ENCODE measurements at regions not wholly inside any gene's neighbourhood (a gene's known extent, or its start where the extent isn't known, plus 50 kb on each side); places are given as distances from the start of the nearest gene placed in this dataset.
"Not testable (repeated sequence)": the region's sequence is repeated elsewhere in the genome, so short reads cannot be mapped to it uniquely, and the experiment has no call there.

DNA sequence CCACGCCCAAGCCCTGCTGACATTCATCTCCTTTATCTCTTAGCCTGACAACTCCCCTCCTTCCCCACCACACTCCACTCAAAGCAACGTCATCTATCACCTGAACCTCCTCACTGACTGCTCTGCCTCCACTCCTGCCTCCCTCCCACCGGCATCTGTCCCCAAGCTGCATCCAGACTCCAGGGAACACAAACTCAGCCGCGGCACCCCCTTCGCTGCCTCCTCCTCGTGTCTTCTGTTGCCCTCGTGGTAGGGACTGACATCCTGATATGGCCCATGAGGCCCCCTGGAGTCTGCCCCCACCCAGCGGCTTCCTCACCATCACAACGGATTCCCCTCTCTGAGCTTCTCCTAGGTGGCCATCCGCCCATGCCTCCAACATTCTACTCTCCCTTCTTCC is 101.0 kb upstream of the TAS2R1 start:
- DNase-seq (ENCODE audit: low spot score): no peak

DNA sequence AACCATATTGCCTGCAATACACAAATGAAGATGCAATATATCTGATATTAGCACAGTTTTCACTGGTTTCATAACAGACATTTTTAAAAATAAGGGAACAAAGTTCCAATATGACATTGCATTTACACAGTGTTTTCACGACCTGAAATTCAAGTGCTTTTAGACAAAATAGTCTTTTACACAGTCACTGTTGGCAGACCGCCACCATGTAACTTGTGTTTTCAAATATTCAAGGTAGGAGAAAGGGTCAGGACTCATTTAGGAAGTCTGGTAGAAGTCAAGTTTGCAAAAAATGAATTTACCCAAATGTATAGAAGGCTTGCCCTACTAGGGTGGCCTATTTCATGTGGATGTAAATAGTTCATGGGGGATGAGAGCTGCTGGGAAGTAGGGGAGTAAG is 98.1 kb upstream of the TAS2R1 start:
- no peak for DNase-seq (ENCODE audit: low spot score)

- no peak for DNase-seq (ENCODE audit: low spot score)
Observed at GRCh38 chr5:9726931-9727330, 96.8 kb upstream of the TAS2R1 start.

GRCh38 chr5:9725265-9725664 is 95.1 kb upstream of the TAS2R1 start:
- not testable (repeated sequence) for DNase-seq (ENCODE audit: low spot score)

DNA sequence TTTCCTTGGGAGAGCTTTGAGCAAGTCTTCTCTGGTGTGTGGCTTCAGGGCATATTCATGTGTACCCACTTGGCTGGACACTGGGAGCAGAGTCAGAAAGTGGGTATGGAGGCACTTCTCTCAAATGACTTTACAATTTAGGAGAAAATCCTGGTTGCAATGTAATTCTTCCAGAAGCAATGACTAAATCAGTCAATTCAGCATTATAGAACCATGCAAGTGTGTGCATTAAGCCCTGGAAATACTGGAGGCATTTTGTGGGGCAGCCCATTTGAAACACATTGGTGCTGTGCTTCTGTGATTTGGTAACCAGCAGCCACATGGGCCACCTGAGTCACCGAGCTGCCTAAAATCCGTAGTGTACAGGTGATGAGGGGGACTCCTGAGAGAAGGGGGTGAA is 94.6 kb upstream of the TAS2R1 start:
- no peak for DNase-seq (ENCODE audit: low spot score)

DNA sequence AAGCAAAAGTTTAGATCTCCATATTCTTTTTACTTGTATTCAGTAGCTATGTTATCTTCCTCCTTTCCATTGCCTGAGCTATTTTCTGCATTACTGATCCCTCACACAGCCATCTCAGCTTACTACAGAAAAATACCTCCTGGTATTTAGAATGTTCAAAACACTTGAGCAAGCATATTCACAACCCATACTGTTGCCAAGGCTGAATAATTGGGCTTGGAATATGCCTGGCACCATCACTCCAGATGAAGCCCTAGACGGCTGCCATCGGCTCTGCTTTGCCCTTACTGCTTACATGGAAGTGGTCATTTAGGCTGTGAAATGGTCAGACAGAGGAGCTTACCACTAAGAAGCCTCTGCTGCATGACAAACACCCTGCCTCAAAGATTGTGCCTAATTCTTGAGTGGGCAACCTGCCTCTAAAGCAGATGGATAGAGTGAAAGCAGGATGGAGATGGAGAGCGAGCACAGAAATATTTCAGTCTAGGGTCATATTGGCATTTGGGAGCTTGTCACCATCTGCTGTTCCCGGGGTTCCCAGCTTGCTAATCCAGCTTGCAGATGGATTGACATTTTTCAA is 92.5 kb upstream of the TAS2R1 start:
- DNase-seq (ENCODE audit: low spot score): no peak

- DNase-seq (ENCODE audit: low spot score): no peak
Observed at GRCh38 chr5:9721161-9721560, 91.0 kb upstream of the TAS2R1 start.

DNA sequence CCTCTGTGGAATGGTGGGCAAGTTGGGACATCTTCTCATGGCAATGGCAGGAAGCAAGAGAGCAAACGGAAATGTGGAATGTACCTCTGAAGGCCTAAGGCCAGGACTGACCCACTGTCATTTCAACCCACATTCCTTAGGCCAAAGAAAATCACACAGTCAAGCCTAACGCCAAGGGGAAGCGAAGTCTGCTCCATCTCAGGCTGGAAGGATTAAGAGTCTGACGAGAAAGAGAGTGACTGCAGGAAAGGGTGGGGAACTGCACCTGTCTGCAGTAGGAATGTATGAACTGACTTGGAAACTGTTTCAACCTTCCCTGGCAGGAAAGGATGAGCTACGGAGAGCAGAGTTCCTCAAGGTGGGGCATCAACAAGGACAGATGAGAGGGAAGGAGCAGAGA is 90.2 kb upstream of the TAS2R1 start:
- no peak for DNase-seq (ENCODE audit: low spot score)

DNA sequence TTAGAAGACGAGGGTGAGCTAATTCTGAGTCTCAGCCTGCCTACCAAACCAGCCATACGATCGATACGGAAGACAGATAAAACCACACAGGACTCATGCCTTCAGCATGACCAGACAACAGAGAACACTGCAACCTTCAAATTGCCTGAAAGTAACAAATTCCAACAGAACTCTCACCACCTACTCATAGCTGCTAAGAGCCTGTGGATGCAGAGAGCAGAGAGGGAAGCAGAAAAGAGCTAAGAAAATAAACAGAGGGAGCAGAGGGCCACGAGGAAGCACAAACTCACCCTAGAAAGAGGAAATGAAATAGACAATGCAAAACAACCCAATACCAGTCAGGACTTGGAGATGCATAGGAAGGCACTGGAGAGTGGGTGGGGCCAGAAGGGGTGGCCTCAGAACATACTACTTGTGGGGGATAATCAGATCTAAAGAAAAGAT is 86.7 kb upstream of the TAS2R1 start:
- DNase-seq (ENCODE audit: low spot score): no peak

- DNase-seq (ENCODE audit: low spot score): no peak
Observed at GRCh38 chr5:9715891-9716335, 85.8 kb upstream of the TAS2R1 start.

- DNase-seq (ENCODE audit: low spot score): no peak
Observed at GRCh38 chr5:9713959-9714586, 83.9 kb upstream of the TAS2R1 start.

- no peak for DNase-seq (ENCODE audit: low spot score)
Observed at GRCh38 chr5:9713356-9713755, 83.2 kb upstream of the TAS2R1 start.

DNA sequence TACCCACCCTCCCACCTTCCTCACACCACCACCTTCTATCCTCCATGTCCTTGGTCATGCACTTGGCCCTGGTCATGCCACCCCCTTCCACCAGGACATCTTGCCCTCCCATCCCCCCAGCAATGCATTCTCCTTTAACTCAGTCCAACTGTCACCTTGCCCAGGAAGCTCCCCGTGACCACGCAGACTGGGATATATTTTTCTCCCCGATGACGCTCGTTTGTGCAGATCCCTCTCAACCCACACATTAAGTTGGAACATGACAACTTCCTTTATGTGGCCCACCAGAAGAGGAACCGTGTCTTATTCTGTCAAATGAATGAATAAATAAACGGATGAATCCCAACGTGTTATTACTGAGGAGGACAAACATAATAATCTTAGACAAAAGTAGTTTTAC is 82.8 kb upstream of the TAS2R1 start:
- no peak for DNase-seq (ENCODE audit: low spot score)

- DNase-seq (ENCODE audit: low spot score): no peak
Observed at GRCh38 chr5:9712506-9712905, 82.4 kb upstream of the TAS2R1 start.

- DNase-seq (ENCODE audit: low spot score): no peak
Observed at GRCh38 chr5:9710069-9710468, 79.9 kb upstream of the TAS2R1 start.

DNA sequence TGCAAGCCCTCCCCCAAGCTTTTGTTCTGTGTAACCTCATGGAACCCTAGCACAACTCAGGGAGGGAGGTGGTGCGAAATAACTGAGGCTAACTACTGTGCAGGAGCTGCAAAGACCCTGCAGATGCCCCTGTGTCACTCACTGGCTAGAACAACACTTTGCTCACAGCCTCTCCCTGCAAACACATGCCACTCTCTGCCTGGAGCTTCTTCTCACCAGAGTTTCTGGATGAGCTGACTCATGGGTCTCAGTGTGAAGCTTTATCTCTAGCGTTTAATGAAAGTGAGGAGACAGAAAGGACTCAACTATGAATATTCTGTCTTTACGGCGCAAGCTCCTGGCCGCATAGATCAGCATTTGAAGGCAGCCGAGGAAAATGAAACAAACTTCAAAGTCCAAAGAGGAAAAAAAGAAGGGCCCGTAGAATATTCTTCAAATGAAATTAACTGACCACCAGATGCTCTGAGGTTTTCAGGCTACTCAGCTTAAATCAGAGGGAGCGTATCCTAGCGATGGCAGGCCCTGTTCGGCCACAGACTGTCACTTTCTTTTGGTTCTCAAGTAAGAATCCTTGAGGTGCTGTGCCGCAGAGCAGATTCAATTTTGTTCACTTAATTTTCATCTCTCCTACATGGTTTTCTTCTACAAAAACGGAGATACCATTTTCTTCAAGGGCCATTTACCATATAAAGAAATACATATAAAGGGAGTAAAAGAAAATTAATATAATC is 77.7 kb upstream of the TAS2R1 start:
- no peak for DNase-seq (ENCODE audit: low spot score)

- no peak for DNase-seq (ENCODE audit: low spot score)
Observed at GRCh38 chr5:9699681-9700080, 69.5 kb upstream of the TAS2R1 start.

- DNase-seq (ENCODE audit: low spot score): no peak
Observed at GRCh38 chr5:9698841-9699240, 68.7 kb upstream of the TAS2R1 start.

GRCh38 chr5:9698125-9698826 is 68.1 kb upstream of the TAS2R1 start:
- DNase-seq (ENCODE audit: low spot score): no peak

- DNase-seq (ENCODE audit: low spot score): no peak
Observed at GRCh38 chr5:9692576-9692975, 62.4 kb upstream of the TAS2R1 start.

DNA sequence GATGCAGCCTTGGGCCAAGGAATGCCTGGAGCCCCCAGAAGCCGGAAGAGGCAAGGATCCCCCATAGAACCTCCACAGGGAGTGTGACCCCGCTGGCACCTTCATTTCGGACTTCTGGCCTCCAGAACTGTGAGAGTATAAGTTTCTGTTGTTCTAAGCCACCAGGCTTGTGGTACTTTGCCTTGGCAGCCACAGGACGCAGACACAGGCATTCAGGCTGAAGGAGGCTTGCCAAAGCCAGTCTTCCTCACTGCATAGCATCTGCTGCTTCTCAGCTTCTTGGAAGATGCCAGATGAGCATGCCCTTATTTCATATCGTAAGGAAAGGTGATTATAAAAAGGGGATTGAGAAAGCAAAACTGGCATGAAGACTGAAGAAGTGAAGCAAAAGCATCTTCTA is 61.1 kb upstream of the TAS2R1 start:
- no peak for DNase-seq (ENCODE audit: low spot score)

GRCh38 chr5:9690751-9691150 is 60.6 kb upstream of the TAS2R1 start:
- no peak for DNase-seq (ENCODE audit: low spot score)

DNA sequence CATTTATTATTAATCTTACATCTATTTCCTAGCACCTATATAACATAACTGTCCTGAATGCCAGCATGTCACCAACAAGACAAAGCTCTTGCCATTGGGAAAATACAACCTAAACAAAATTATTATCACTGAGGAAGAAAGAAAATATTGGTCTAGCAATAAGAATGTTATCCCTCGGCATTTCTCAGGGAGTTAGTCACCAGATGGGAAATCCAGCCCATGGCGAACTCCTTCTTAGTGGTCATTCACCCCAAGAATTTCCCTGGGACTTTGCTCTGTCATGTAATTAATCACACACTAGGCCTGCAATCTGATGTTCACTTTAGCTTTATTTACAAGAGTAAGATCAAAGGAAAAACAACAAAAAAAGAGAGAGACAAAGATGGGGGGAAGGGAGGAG is 56.1 kb upstream of the TAS2R1 start:
- DNase-seq (ENCODE audit: low spot score): no peak
